Left renal cortex interstitium (tissue), 4 donors: ENCODE measurements at regions not wholly inside any gene's neighbourhood (a gene's known extent, or its start where the extent isn't known, plus 50 kb on each side); places are given as distances from the start of the nearest gene placed in this dataset.

Experiments
- DNase-seq, 4 donors: peaks; one replicate each; pipeline ENCODE4 v3.0.0-alpha.2; 2013; ENCODE audit warnings: low read depth in 4 of 4, low spot score in 2 of 4, missing footprints in 1 of 4

- DNase-seq: no peak
Observed at GRCh38 chr10:3692387-3692999, 92.5 kb downstream of the KLF6 start.

DNA sequence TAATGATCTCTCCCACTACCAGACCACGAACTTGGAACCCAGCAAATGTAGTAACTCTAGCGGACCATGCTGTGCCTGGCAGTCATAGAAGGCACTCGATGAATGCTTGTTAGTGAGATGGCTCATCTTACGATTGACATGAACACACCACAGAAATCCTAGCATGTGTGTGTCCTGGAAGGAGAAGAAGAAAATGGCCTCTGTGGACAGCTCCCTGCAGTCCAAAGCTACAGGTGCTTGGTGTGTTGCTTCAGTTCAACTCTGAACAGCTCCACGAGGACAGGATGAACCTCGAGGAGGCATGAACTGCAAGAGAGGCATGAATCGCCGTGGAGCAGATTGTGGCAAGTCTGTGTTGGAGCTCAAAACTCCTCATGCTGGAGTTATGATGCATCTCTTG is 93.5 kb downstream of the KLF6 start:
- no peak for DNase-seq

GRCh38 chr10:3689871-3690510 is 95.0 kb downstream of the KLF6 start:
- DNase-seq: no peak

DNA sequence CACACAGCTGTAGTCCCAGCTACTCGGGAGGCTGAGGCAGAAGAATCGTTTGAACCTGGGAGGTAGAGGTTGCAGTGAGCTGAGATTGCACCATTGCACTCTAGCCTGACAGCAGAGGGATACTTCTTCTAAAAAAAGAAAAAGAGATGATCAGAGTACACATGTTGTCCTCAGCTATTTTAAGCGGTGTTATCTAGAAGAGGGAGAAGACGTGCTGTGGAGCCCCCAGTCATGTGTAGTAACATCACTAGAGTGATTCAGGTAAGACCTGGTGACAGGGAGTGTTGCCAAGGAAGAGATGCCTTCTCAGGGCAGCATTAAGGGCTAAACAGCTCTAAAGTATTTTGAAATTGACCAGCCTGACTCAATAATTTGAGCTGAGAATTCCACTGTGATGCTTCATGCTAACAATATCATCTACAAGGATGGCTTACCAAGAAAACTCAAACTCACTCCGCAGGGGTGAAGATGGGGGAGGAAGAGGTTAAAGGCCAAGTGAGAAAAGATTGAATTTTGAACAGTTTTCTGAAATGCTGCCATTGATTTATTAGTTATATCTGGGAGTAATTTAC is 97.4 kb downstream of the KLF6 start:
- DNase-seq: no peak

DNA sequence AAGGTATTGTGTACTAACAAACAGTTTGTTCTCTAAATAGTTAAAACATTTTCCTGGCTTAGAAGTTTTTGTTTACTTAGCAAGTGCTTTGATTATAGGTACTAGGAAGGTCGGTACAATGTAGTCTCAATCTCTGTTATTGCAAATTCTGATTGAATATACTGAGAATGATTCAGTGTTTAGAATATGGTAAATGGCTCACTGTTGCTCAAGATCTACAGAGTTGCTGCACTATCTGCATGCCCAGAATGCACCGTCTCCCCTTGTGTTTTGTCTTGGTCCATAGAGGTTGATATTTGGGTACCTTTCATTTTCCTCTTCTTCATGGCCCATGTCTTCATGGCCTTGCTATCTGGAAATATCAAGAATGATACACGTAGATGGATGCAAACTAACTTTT is 99.6 kb downstream of the KLF6 start:
- DNase-seq: no peak

- no peak for DNase-seq
Observed at GRCh38 chr10:3684891-3685290, 100.1 kb downstream of the KLF6 start.

GRCh38 chr10:3683560-3683959 is 101.4 kb downstream of the KLF6 start:
- no peak for DNase-seq

GRCh38 chr10:3682745-3683144 is 102.3 kb downstream of the KLF6 start:
- no peak for DNase-seq

DNA sequence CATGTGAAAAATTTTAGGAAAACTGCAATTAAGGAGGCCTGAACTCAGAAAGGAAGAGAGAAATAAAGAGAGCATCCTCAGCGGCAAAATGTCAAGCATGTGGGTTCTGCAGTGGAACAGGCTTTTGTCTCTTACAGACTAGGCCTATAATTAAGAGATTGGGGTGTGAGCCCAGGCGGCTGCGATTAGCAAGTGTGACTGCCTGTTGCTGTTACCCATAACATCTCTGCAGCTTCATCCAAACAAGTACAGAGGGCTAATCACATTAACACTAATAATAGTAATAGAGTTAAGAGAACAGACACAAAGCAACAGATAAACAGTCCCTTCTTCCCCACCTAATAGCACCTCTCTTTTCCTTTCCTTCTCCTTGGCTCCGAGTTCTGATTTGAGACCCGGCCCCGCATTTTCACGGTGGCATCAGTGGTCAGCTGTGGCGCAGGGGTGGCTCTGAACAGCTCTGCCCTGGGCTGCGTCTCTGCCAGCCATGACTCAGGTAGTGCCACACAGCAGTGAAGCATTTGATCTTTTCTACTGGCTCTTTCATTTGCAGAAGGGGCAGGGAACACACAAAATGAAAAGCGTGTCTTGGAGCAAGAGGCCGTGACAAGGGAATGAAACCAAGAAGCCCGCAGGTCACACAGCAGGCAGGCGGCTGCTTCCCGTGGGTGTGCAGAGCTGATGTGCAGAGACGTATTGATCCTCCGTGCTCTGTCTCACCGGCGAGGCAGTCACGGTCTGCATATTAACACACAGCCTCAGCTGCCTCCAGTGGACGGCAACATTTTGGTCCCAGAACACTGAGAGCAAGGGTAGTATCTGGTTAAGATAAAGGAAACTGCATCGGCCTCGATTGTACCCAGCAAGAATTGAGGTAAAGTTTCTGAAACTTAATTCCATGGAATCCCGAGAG is 103.1 kb downstream of the KLF6 start:
- no peak for DNase-seq

DNA sequence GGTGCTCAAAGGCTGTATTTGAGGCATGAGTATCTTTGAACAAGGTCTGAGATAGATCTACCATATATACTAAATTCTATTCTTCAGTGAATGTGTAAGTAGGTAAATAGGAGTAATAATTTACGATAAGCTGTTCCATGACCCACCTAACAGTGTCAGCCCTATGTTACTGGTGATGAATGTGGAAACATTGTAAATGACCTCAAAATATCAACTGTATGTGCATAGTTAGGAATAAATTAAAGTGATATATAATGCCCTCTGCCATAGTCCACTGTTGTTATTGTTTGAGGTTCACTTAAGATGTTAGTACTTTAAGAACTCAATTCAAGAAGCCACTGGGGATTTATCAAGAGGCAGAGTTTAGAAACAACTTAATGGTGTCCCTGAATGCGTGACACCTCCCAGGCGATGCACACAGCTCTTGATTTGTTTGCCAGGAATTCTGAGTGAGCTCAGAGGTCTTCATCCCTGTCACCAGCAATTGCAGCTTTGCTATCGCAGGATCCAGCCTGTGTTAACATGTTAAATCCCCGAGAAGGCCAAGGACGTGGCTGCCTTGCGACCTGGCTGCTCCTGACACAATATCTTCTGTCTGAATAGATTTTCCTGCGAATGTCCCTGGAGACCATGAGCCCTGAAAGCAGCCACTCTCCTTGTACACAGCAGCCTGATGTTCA is 104.9 kb downstream of the KLF6 start:
- no peak for DNase-seq

GRCh38 chr10:3678629-3679227 is 106.3 kb downstream of the KLF6 start:
- no peak for DNase-seq

- DNase-seq: no peak
Observed at GRCh38 chr10:3676564-3676963, 108.4 kb downstream of the KLF6 start.

GRCh38 chr10:3672220-3672619 is 112.8 kb downstream of the KLF6 start:
- DNase-seq: no peak

- DNase-seq: no peak
Observed at GRCh38 chr10:3671386-3671955, 113.5 kb downstream of the KLF6 start.

- DNase-seq: no peak
Observed at GRCh38 chr10:3668966-3669330, 116.1 kb downstream of the KLF6 start.

- peak in 1 of 4 donors; percentile 17 for DNase-seq
Observed at GRCh38 chr10:3668276-3668965, 116.6 kb downstream of the KLF6 start.

DNA sequence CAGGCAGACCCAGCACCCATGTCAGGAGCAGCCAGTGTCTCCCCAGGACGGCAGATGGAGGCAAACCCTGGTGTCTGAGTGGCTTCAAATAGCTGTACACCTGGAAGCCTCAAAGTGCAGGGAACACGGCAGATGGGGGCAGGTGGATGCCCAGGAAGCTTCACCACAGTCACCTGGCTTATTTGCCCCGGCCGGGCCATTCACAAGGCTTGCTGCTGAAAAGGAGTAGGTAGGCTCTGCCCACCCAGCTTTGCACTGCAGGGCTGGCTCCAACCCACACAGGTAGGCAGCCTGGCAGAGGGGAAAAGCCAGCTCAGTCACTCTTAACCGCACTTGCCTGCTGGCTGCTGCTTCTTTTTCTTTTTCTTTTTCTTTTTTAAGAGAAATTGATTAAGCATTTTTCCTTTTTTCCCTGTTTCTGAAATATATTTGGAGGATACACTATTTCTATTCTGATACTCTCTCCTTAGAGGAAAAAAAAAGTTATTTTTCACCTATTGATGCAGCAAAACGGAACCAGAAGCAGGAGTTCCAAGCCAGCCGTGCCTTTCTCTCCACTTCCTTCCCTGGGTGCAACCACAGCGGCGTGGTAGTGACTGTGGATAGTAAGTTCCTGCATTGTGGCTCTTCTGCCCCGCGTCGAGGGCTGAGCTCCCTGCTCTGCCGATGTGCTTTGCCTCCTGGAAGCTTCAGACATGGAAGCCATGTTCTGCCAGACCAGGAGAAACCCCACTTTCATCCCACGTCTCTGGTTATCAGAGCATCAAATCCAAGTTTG is 118.3 kb downstream of the KLF6 start:
- DNase-seq: no peak

GRCh38 chr10:3665316-3665908 is 119.6 kb downstream of the KLF6 start:
- DNase-seq: no peak
